Lower leg skin (tissue), 3 donors: ENCODE measurements at regions not wholly inside any gene's neighbourhood (a gene's known extent, or its start where the extent isn't known, plus 50 kb on each side); places are given as distances from the start of the nearest gene placed in this dataset.

Source experiments
- POLR2A ChIP-seq, 2 donors: fragments of 450-650 bp; IDR thresholded peaks; one replicate each; pipeline ENCODE4 v1.6.1; 2016 to 2017; ENCODE audit warnings: antibody characterized with exemption in 2 of 2, mild to moderate bottlenecking in 1 of 2, moderate library complexity in 1 of 2
- TF ChIP-seq, protein P1 (sequence below), 3 donors: fragments of 450-650 bp; IDR thresholded peaks; one replicate each; pipeline ENCODE4 v1.5.1; 2016; ENCODE audit warnings: antibody characterized with exemption in 3 of 3, mild to moderate bottlenecking in 3 of 3, moderate library complexity in 2 of 3

DNA sequence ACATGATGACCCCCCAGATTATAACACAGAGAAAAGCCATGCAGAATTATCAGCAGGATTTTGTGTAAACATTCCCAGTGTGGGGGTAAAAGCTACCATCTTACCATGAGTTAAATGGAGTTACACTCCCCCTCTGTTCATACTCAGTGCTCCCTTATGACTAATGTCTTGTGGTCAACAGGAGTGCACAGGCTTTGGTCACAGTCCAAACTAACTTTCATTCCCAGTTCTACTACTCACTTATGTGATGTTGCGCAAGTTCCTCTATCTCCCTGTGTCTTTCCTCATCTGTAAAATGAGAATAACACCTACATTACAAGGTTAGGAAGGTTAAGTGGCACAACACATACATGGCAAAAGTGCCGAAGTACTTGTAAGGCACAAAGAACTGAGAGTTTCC lies 277.9 kb downstream of the RBM26 start:
- TF ChIP-seq, protein P1, sequence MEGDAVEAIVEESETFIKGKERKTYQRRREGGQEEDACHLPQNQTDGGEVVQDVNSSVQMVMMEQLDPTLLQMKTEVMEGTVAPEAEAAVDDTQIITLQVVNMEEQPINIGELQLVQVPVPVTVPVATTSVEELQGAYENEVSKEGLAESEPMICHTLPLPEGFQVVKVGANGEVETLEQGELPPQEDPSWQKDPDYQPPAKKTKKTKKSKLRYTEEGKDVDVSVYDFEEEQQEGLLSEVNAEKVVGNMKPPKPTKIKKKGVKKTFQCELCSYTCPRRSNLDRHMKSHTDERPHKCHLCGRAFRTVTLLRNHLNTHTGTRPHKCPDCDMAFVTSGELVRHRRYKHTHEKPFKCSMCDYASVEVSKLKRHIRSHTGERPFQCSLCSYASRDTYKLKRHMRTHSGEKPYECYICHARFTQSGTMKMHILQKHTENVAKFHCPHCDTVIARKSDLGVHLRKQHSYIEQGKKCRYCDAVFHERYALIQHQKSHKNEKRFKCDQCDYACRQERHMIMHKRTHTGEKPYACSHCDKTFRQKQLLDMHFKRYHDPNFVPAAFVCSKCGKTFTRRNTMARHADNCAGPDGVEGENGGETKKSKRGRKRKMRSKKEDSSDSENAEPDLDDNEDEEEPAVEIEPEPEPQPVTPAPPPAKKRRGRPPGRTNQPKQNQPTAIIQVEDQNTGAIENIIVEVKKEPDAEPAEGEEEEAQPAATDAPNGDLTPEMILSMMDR (IDR thresholded peaks at IDR 0.05) = no peak
- no peak for TF ChIP-seq POLR2A (IDR thresholded peaks at IDR 0.05)
